ENCODE measurements at regions not wholly inside any gene's neighbourhood (a gene's known extent, or its start where the extent isn't known, plus 50 kb on each side); places are given as distances from the start of the nearest gene placed in this dataset.

- Histone ChIP-seq H3K27ac (no peak overlapping the region), H3K4me3 (no peak overlapping the region), H3K36me3 (no peaks in the 10 kb centered on the region), H3K4me1 (no peaks in the 10 kb centered on the region), H3K9me3 (no peaks in the 10 kb centered on the region), H3K27me3 (no peaks in the 10 kb centered on the region)
- no peak for DNase-seq (ENCODE audit: extremely low spot score in 2 of 2)
- no peak for TF ChIP-seq CTCF (IDR thresholded peaks at IDR 0.05)
- TF ChIP-seq POLR2A (IDR thresholded peaks at IDR 0.05): no peak
- TF ChIP-seq POLR2AphosphoS5 (IDR thresholded peaks at IDR 0.05; ENCODE audit: insufficient read depth in 1 of 2, low read depth in 1 of 2): no peak
- intact Hi-C loops (cut with DNase I): no loop called here
These were observed 647.9 kb upstream of the CAMK1G start for GRCh38 chr1:208935517-208936187.

- no peaks in the 10 kb centered on the region for H3K4me1 ChIP-seq
- no peak for DNase-seq (ENCODE audit: extremely low spot score in 2 of 2)
- TF ChIP-seq POLR2AphosphoS5 (IDR thresholded peaks at IDR 0.05; ENCODE audit: insufficient read depth in 1 of 2, low read depth in 1 of 2) (no peak), POLR2A (IDR thresholded peaks at IDR 0.05) (no peak), CTCF (IDR thresholded peaks at IDR 0.05) (no peak)
- intact Hi-C loops (cut with DNase I): no loop called here
- H3K36me3 ChIP-seq: no peaks in the 10 kb centered on the region
- no peak overlapping the region for H3K27ac ChIP-seq
- H3K4me3 ChIP-seq: no peak overlapping the region
- no peaks in the 10 kb centered on the region for H3K9me3 ChIP-seq
- H3K27me3 ChIP-seq: no peaks in the 10 kb centered on the region
These were observed 643.9 kb upstream of the CAMK1G start for GRCh38 chr1:208939537-208940085.

- Histone ChIP-seq H3K4me3 (no peak overlapping the region), H3K27ac (no peak overlapping the region), H3K36me3 (no peaks in the 10 kb centered on the region), H3K9me3 (no peaks in the 10 kb centered on the region), H3K27me3 (no peaks in the 10 kb centered on the region), H3K4me1 (no peaks in the 10 kb centered on the region)
- TF ChIP-seq POLR2AphosphoS5 (IDR thresholded peaks at IDR 0.05; ENCODE audit: insufficient read depth in 1 of 2, low read depth in 1 of 2): no peak
- TF ChIP-seq CTCF (IDR thresholded peaks at IDR 0.05): no peak
- no peak for TF ChIP-seq POLR2A (IDR thresholded peaks at IDR 0.05)
- no peak for DNase-seq (ENCODE audit: extremely low spot score in 2 of 2)
- intact Hi-C loops (cut with DNase I): no loop called here
These were observed 641.0 kb upstream of the CAMK1G start for GRCh38 chr1:208942394-208943130.

- no peaks in the 10 kb centered on the region for H3K27me3 ChIP-seq
- TF ChIP-seq CTCF (IDR thresholded peaks at IDR 0.05): no peak
- no peak for TF ChIP-seq POLR2A (IDR thresholded peaks at IDR 0.05)
- no peak for TF ChIP-seq POLR2AphosphoS5 (IDR thresholded peaks at IDR 0.05; ENCODE audit: insufficient read depth in 1 of 2, low read depth in 1 of 2)
- no peaks in the 10 kb centered on the region for H3K4me1 ChIP-seq
- DNase-seq (ENCODE audit: extremely low spot score in 2 of 2): no peak
- intact Hi-C loops (cut with DNase I): no loop called here
- no peak overlapping the region for H3K27ac ChIP-seq
- no peaks in the 10 kb centered on the region for H3K36me3 ChIP-seq
- no peaks in the 10 kb centered on the region for H3K9me3 ChIP-seq
- no peak overlapping the region for H3K4me3 ChIP-seq
These were observed 640.2 kb upstream of the CAMK1G start for GRCh38 chr1:208943291-208943690.

GRCh38 chr1:208944981-208945451, 638.5 kb upstream of the CAMK1G start:
- Histone ChIP-seq H3K27ac (no peak overlapping the region), H3K27me3 (no peaks in the 10 kb centered on the region), H3K9me3 (no peaks in the 10 kb centered on the region), H3K4me3 (no peak overlapping the region), H3K4me1 (no peaks in the 10 kb centered on the region), H3K36me3 (no peaks in the 10 kb centered on the region)
- TF ChIP-seq CTCF (IDR thresholded peaks at IDR 0.05) (no peak), POLR2AphosphoS5 (IDR thresholded peaks at IDR 0.05; ENCODE audit: insufficient read depth in 1 of 2, low read depth in 1 of 2) (no peak), POLR2A (IDR thresholded peaks at IDR 0.05) (no peak)
- intact Hi-C loops (cut with DNase I): no loop called here
- no peak for DNase-seq (ENCODE audit: extremely low spot score in 2 of 2)
